NCI-H748 treated with DMSO at 0.1 percent for 48 hours (cell line): ENCODE measurements at regions not wholly inside any gene's neighbourhood (a gene's known extent, or its start where the extent isn't known, plus 50 kb on each side); places are given as distances from the start of the nearest gene placed in this dataset.
A peak's percentile ranks its signal among the peaks of the same experiment; 100 is the strongest.
"Not testable (repeated sequence)": the region's sequence is repeated elsewhere in the genome, so short reads cannot be mapped to it uniquely, and the experiment has no call there.

Experiments used
- DNase-seq: peaks from one replicate; lab custom pipeline; 2025; lab: John Stamatoyannopoulos, UW

DNA sequence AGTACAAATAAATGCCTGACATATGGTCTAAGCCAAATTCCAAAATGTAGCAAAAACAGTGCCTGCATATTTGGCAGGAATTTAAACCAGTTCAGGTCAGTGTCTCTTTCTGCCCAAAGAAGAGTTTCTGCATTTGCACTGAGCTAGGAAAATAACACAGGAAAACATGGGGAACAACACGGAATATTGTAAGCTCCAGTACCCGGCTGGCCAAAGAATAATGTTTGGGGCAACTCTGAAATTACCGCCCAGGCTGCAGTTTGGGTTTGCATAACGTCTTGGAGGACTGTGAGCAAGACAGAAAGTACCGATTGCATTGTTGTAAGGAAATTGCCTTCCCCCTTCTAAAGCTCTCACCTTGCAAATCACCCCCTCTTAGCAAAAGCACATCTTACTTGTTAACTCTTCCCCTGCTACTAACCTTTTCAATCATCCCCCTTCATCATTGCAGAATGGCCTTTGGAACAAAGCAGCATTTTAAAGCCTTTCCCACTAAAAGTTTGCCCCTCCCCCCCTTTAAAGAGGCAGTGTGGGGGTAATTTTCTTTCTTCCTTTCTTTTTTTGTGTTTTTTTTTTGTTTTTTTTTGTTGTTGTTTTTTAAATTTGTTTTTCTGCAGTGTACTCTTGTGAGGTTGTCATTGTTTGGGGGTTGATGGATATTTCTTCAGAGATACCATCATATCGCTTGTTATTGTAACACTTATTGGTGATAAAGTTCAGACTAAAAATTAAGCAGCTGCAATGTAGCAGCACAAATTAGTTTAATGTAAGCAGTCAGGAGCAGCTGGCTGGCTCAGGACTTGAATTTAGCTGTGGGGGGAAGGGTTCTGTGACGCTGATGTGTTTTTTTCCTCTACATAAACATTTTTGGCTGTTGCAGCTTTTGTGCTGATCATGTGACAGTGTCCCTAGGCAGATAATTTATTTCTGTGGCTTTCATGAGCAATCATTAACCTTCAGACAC lies 100.0 kb upstream of the CITED2 start:
- peak; percentile 43 for DNase-seq

- no peak for DNase-seq
Measured at GRCh38 chr6:139473731-139474130, 99.3 kb upstream of the CITED2 start.

GRCh38 chr6:139473231-139473701 lies 98.8 kb upstream of the CITED2 start:
- DNase-seq, result no peak

GRCh38 chr6:139472351-139473015 lies 98.0 kb upstream of the CITED2 start:
- DNase-seq, result no peak

DNA sequence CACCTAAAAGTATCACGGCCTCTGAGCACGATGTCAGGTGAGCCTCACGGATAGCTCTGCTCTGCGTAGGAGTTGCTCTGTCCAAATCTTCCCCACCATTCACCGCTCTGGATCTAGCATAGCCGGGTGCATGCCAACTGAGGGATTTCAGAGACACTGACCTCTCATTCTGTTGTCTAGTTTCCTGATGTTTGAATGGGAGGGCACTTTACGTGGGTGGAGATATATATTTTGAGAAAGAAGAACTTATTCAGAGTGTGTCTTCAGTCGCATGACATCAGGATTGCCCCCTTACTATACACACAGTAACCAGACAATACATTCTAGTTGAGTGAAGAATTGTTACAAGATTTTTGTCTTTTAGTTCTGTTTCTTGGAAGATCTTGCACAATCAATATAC lies 96.5 kb upstream of the CITED2 start:
- no peak for DNase-seq

DNA sequence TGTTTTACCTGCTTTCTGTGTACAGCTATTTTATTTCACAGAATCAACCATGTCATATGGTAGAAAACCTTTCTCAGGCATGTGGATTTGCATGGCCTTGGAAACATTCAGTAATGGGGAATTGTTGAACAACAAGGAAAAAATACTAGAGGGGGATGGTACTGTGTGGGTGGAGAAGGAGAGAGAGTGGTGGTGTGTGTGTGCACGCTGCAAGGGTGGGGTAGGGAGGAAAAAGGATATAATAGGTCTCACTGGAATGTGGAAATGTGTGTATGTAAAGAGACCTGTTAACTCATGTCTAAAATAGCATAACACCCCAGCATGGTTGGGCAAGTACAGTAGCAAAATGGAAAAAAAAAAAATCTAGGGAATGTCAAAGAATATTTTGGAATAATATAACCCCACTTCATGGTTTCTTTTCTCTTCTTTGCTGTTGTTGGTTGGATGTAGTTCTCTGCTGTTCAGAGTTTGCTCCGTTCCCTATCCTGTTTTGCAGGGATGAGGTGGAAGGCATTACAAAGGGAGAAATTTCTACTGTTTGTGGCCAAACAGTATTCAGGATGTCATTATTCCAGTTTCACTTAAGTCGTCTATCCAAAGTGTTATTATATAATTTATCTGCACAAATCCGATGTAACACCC lies 93.9 kb upstream of the CITED2 start:
- no peak for DNase-seq

- DNase-seq, result no peak
Measured at GRCh38 chr6:139457476-139457875, 83.0 kb upstream of the CITED2 start.

DNA sequence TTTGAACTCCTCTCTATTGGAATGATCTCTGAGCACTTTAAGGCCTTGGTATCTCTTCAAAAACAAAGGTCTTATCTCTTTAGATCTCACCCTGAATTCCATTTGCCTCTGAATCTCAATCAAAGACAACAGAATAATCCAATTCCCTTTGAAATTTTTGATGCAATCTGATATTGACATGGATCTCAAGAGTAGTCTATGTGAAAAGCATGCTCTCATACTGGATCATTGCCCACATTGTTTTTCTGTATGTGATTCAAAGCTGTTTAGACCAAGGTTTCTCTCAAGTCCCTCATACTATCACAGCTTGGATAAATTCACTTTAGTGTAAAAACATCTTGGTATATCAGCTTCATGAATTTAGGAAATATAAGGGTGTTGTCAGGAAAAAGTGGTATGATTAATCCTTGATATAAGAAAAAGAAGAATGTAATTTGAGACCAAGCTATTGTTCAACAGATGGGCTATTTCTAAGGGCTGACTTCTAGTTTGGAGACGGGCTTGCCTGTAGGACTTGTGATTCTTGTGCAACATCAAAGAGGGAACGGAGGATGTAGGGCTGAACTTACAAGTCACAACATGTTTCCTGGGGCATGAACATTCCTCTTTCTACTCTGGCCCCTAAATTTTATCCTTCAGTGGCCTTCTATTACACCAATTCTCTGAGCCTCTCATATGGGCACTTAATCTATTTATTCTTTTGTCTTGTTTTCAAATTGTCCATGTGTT lies 77.9 kb upstream of the CITED2 start:
- DNase-seq, result no peak

DNA sequence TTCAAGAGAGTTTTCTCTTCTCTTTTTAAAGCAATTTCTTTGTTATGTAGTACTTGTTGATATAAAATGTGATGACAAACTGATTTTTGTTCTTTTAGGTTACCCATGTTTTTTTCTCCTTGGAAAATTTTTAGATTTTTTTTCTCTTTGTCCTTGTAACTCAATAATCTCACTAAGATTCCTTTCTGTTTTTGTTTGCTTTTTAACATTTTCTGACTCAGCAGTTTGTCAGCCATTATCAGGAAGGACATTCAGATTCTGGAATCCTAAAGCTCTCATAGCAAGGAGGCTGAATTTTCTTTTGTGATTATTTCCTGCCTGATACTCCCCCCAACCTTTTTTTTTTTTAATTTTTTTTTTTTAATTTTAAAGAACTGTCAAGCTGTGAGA lies 75.2 kb upstream of the CITED2 start:
- DNase-seq, result no peak

DNA sequence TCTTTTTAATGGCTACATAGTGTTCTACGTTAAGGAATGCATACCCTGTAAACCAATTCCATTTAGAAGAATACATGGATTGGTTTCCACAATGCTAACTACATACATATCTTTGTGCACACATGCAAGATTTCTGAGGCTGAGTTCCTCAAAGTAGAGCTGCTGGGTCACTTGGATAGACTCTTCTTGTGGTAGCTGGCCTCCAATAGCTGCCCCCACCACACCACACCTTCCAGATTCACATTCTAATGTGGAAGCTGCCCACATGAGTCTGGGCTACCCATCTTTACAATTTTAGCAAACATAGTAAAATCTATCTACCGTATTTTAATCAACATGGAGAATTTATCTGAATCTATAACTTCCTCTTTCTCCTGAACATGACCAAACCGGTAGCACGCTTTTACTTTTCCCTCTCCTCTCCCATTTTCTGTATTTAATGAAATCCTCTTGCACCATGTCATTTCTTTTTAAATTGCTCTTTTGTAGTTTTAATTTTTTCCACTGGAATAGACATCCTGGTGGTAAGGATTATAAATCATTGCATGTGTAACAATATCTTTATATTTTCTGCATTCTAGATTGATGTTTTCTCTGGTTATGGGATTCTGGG lies 74.7 kb upstream of the CITED2 start:
- DNase-seq, result no peak

- DNase-seq, result no peak
Measured at GRCh38 chr6:139448051-139448649, 73.7 kb upstream of the CITED2 start.

DNA sequence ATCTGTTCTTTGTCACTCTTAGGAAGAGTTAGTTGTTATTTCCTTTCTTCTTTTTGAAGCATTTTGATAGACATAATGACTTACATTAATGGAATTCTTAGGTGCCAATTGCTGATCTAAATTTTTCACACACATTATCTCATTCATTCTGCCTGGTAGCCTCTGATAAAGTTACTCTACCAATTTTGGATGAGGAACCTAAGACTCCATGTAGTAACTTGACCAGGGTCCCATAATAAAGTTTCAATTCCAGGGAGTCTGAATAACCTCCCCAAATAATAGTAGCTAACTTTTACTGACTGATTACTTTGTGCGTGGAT lies 73.2 kb upstream of the CITED2 start:
- no peak for DNase-seq

DNA sequence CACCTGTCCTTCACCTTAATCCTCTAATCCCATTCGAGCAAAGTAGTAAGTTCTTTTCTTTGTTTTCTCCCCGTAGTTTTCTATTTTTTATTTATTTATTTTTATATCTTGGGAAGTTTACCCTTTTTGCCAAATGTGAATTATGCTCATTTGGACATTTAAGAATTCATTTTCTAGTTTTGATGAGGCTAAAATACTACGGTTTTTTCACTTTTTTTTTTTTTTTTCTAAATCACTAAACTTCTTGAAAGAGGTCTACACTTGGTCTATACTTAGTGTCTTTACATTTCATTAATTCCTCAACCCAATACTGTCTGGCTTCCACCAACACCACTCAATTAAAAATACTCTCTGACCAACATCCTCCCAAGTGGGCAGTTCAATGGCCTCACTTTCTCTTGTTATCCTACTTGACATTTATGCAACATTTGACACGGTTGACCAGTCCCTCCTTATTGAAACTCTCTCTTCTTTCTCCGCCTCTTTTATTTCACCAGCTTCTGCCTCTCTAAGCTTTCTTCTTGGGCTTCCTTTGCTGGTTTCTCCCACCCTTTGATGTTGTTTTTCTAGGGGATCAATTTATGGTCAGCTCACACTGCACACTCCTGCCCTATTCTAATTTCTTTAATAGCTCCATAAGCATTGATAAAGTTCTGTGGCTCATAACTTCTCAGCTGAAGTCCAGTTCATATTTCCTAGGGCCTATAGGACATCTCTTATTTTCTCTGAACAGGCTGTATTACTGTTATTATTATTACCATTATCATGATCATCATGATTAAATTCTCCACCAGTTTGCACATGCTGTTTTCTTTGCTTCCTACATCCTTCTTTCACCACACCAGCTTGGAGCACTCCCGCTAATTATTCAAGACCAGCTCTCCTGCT lies 72.6 kb upstream of the CITED2 start:
- no peak for DNase-seq

GRCh38 chr6:139446138-139446715 lies 71.8 kb upstream of the CITED2 start:
- DNase-seq, result no peak

DNA sequence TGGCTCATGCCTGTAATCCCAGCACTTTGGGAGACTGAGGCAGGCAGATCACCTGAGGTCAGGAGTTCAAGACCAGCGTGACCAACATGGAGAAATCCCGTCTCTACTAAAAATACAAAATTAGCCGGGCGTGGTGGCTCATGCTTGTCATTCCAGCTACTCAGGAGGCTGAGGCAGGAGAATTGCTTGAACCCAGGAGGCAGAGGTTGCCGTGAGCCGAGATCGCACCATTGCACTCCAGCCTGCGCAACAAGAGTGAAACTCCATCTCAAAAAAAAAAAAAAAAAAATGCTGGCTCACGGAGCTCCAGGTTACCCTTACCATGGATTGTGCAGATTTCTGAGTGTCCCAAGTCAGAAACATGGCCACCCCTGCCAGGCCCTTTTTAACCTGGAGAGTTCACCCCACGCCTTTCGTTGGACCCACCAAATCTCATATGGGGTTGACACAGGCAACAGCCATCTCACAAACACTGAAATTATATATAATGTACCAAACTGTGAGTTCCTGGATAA lies 69.9 kb upstream of the CITED2 start:
- DNase-seq, result not testable (repeated sequence)

DNA sequence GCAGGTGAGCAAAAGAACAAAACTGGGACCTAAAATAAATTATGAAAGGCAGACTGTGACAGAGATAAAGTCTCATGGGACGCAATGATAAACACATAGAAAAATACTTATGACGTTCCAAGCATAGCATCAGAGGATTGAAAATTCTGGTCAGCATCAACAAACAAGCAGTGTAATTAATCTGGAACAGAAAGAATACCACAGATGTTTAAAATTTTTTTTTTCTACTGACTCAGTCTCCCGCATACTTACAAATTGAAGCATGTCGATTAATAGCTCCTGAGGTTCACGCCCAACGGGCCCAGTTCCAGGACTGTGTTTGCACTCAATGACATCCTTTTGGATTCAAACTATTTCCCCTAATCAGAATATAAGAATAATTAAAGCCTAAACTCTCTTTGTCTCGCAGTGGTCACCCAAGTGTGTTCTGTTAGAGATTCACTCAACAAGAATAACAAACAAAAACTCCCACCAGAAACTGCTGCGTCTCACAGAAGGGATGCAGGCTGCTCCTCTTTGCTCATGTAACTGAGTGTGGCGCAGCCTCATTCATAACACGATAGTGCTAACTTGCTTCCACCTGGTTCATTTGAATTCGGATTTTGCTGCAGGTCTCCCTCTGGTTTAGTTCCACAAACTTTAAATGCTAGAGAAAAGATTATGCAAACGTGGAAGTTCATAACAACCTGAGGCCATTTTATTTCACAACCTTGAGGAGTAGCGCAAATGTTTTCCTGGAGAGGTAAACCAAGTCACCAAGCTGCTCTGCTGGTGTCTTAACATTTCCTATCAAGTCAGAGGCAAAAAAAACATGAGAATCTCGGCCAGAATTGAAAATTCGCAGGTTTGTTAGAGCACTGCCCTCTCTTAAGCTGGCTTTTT lies 69.0 kb upstream of the CITED2 start:
- no peak for DNase-seq

GRCh38 chr6:139442188-139442671 lies 67.8 kb upstream of the CITED2 start:
- no peak for DNase-seq

- no peak for DNase-seq
Measured at GRCh38 chr6:139439349-139439748, 64.9 kb upstream of the CITED2 start.

- no peak for DNase-seq
Measured at GRCh38 chr6:139438775-139439174, 64.3 kb upstream of the CITED2 start.
